ENCODE measurements at regions not wholly inside any gene's neighbourhood (a gene's known extent, or its start where the extent isn't known, plus 50 kb on each side); places are given as distances from the start of the nearest gene placed in this dataset.
"Not testable (repeated sequence)": the region's sequence is repeated elsewhere in the genome, so short reads cannot be mapped to it uniquely, and the experiment has no call there.

GRCh38 chr5:125222597-125223240 lies 476.3 kb upstream of the ZNF608 start:
- no peak for DNase-seq

DNA sequence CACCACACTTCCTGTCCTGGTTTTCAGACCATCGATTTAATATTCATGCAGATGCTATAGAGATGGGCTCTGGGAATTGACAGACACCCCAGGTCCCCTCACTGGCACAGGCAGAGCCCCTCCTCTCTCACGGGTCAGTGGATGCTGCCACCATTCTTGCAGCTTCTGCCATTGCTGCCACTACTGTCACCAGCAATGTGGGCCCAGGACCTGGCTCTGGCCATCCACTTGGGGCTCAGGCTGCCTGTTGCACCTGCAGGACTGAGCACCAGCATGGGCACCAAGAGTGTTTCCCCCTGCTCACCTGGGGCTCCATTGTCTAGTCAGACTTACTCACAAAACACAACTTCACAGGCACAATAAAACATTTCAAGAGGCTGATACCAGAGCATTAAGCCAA lies 479.0 kb upstream of the ZNF608 start:
- DNase-seq = no peak

GRCh38 chr5:125226825-125227224 lies 480.4 kb upstream of the ZNF608 start:
- no peak for DNase-seq

DNA sequence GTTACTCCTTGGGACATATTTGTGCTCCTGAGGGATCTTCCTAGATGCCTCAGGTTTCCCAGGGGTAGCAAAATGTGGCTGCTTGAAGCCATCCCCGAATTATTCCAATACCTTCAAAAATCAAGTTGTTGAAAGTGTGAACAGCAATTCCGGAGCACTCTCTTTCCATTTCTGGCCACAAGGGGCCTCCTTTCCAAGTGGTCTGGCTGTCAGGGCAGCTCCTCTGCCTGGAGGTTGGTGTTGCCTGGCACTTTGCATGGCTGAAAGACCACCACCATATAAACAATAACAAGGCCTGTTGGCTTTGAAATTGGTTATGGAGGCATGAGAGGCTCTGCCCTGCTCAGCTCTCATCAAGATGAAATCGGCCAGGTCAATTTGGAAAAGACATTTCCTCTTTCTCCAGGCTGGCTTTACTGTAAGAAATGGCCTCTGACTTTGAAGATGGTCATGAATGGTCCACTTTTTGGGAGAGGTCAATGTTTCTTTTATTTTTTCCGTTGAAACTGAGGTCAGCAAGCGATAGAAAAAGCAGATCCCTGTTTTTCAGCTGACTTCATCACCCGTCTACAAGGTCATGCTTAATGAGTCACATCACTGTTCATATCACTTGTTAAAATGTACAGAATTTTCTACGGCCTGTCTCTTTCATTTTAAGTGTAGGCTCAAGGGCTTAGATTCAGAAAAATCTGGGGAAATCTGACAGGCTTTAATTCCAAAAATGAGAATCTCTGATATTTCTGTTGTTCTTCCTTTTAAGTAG lies 481.1 kb upstream of the ZNF608 start:
- DNase-seq = no peak

- no peak for DNase-seq
Measured at GRCh38 chr5:125228363-125229070, 482.1 kb upstream of the ZNF608 start.

DNA sequence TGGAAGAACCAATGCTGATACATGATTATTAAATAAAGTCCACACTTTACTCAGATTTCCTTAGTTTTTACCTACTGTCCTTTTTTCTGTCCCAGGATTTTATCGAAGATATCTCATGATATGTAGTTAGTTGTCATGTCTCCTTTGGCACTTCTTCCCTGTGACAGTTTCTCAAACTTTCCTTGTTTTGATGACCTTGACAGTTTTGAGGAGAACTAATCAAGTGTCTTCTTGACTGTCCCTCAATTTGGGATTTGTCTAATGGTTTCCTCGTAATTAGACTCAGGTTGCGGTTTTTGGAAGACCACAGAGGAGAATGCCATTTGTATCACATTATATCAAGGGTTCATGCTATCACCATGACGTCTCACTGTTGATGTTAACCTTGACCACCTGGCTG lies 483.1 kb upstream of the ZNF608 start:
- no peak for DNase-seq

- no peak for DNase-seq
Measured at GRCh38 chr5:125232779-125233230, 486.4 kb upstream of the ZNF608 start.

- no peak for DNase-seq
Measured at GRCh38 chr5:125233944-125234343, 487.5 kb upstream of the ZNF608 start.

- DNase-seq = no peak
Measured at GRCh38 chr5:125236007-125236406, 489.6 kb upstream of the ZNF608 start.

- no peak for DNase-seq
Measured at GRCh38 chr5:125236981-125237380, 490.5 kb upstream of the ZNF608 start.

GRCh38 chr5:125244531-125244930 lies 498.1 kb upstream of the ZNF608 start:
- DNase-seq = no peak

- no peak for DNase-seq
Measured at GRCh38 chr5:125245216-125245615, 498.8 kb upstream of the ZNF608 start.

DNA sequence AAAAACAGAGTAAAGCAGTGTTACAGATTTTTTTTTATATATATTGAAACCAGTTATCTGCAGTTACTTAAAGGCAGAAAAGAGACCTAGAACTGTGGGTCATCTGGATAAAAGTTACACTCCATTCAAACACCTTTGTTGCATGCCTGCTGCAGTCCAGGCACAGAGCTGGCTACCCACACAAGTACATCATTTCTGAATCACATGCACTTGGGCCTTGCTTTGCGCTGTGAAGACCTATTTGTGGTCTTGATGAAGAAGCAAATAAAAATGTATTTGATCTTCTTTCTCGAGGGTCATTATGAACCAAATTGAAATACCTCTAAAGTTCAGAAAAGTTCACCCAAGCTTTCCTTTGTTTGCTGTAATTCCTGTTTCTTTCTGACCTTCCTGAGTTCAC lies 503.0 kb upstream of the ZNF608 start:
- DNase-seq = no peak

GRCh38 chr5:125251703-125252102 lies 505.3 kb upstream of the ZNF608 start:
- DNase-seq = no peak

DNA sequence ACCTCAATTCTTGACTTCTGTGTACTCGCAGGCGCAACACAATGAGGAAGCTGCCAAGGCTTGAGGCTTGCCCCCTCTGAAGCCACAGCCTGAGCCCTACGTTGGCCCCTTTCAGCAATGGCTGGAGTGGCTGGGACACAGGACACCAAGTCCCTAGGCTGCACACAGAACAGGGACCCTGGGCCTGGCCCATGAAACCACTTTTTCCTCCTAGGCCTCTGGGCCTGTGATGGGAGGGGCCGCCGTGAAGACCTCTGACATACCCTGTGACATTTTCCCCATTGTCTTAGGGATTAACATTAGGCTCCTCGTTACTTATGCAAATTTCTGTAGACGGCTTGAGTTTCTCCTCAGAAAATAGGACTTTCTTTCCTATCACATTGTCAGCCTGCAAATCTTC lies 507.2 kb upstream of the ZNF608 start:
- not testable (repeated sequence) for DNase-seq

DNA sequence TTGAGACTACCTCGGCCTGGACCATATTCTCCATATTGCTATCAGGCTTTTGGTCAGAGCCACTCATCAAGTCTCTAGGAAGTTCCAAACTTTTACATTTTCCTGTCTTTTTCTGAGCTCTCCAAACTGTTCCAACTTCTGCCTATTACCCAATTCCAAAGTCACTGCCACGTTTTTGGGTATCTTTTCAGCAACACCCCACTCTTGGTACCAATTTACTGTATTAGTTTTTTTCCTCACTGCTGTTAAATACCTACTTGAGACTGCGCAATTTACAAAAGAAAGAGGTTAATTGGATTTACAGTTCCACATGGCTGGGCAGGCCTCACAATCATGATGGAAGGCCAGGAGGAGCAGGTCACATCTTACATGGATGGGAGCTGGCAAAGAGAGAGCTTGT lies 507.8 kb upstream of the ZNF608 start:
- DNase-seq = no peak

- DNase-seq = no peak
Measured at GRCh38 chr5:125256296-125256695, 509.9 kb upstream of the ZNF608 start.

- DNase-seq = no peak
Measured at GRCh38 chr5:125257057-125257972, 510.9 kb upstream of the ZNF608 start.

- DNase-seq = no peak
Measured at GRCh38 chr5:125257997-125258396, 511.6 kb upstream of the ZNF608 start.

DNA sequence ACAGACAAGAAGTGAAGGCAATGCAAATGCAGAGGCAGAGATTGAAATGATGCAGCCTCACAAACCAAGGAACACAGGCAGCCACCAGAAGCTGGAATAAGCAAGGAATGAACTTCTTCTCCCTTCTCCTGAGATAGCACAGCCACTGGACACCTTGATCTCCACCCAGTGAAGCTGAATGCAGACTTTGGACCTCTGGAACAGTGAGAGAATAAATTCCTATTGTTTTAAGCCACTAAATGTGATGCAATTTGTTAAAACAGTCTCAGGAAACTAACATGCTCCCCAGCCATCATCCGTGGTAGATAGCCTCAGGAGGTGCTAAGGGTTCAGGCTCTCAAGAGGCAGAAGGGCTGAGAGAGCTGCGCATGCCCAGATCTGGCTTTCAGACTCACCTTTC lies 512.2 kb upstream of the ZNF608 start:
- no peak for DNase-seq

DNA sequence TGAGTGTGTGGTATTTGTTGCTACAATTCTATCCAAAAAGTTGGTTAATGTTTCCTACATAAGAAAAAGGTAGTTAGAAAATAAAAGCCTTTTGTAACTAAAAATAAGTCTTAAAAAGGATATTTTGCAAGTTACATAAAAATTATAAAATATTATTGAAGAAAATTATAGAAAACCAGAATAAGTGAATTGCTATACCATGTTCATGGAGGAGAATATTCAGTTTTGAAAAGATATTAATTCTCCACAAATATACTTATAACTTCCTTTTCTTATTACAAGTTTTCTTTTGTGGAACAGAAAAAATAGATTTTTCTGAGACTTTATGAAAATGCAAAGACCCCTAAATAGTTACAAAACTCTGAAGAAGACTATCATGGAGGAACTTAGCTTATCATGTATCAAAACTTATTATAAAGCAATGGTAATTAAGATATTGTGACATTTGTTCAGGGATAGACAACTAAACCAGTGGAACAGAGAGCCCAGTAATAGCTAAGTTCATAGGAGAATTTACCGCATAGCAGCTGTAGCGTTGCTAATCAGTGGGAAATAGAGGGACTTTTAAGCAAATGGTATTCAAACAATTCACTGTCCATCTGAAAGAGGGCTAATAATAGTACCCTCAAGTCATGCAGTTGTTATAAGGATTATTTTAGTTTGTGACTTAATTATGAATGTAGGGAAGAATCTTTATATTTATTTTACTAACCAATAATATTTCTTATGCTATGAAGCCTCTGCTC lies 515.2 kb upstream of the ZNF608 start:
- DNase-seq = no peak

DNA sequence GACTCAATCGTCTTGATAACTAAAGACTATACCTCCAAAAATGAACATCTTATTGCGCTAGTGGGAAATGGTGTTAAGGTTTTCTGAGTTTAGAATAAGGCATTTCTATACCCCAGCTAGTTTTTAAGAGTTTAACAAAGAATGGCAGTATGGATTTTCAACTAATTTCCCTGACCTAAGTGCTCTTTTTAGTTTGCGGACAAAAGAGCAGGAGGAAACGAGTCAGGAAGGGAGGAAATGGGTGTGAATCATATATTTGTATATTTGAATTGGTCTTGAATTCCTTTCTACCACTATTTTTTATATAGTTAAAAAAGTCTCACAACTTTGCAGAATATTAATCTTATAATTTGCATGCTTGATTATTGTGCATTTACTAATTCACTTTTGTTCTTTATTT lies 516.3 kb upstream of the ZNF608 start:
- DNase-seq = no peak

Data from KG1 (cell line).